ENCODE measurements at regions not wholly inside any gene's neighbourhood (a gene's known extent, or its start where the extent isn't known, plus 50 kb on each side); places are given as distances from the start of the nearest gene placed in this dataset.

GRCh38 chr13:105573136-105573535, 962.3 kb downstream of the EFNB2 start:
- TF ChIP-seq CTCF (IDR thresholded peaks at IDR 0.05; ENCODE audit: borderline replicate concordance, control extremely low read depth, extremely low read depth, insufficient read depth, missing control alignments): no peak
- no peak for DNase-seq (ENCODE audit: low spot score)
- in situ Hi-C loops (cut with MboI; ENCODE audit: low sequenced_read_pairs, unreplicated experiment): no loop called here

GRCh38 chr13:105572401-105572800, 963.1 kb downstream of the EFNB2 start:
- in situ Hi-C loops (cut with MboI; ENCODE audit: low sequenced_read_pairs, unreplicated experiment): no loop called here
- TF ChIP-seq CTCF (IDR thresholded peaks at IDR 0.05; ENCODE audit: borderline replicate concordance, control extremely low read depth, extremely low read depth, insufficient read depth, missing control alignments): no peak
- no peak for DNase-seq (ENCODE audit: low spot score)

GRCh38 chr13:105569816-105570215, 965.6 kb downstream of the EFNB2 start:
- in situ Hi-C loops (cut with MboI; ENCODE audit: low sequenced_read_pairs, unreplicated experiment): no loop called here
- TF ChIP-seq CTCF (IDR thresholded peaks at IDR 0.05; ENCODE audit: borderline replicate concordance, control extremely low read depth, extremely low read depth, insufficient read depth, missing control alignments): no peak
- DNase-seq (ENCODE audit: low spot score): no peak

- in situ Hi-C loops (cut with MboI; ENCODE audit: low sequenced_read_pairs, unreplicated experiment): no loop called here
- no peak for TF ChIP-seq CTCF (IDR thresholded peaks at IDR 0.05; ENCODE audit: borderline replicate concordance, control extremely low read depth, extremely low read depth, insufficient read depth, missing control alignments)
- no peak for DNase-seq (ENCODE audit: low spot score)
These were observed 967.4 kb downstream of the EFNB2 start for GRCh38 chr13:105567951-105568525.

GRCh38 chr13:105565136-105565727, 970.2 kb downstream of the EFNB2 start:
- DNase-seq (ENCODE audit: low spot score): no peak
- TF ChIP-seq CTCF (IDR thresholded peaks at IDR 0.05; ENCODE audit: borderline replicate concordance, control extremely low read depth, extremely low read depth, insufficient read depth, missing control alignments): no peak
- in situ Hi-C loops (cut with MboI; ENCODE audit: low sequenced_read_pairs, unreplicated experiment): no loop called here

GRCh38 chr13:105552078-105552477, 983.4 kb downstream of the EFNB2 start:
- in situ Hi-C loops (cut with MboI; ENCODE audit: low sequenced_read_pairs, unreplicated experiment): no loop called here
- DNase-seq (ENCODE audit: low spot score): no peak
- no peak for TF ChIP-seq CTCF (IDR thresholded peaks at IDR 0.05; ENCODE audit: borderline replicate concordance, control extremely low read depth, extremely low read depth, insufficient read depth, missing control alignments)

Data from GM13976 (cell line).